Fibroblast of lung (primary cell): ENCODE measurements at regions not wholly inside any gene's neighbourhood (a gene's known extent, or its start where the extent isn't known, plus 50 kb on each side); places are given as distances from the start of the nearest gene placed in this dataset.

Experiments
- DNase-seq, 2 donors: peaks; one replicate each; pipeline versions ENCODE4 v3.0.0 to v3.0.0-alpha.2; 2010; ENCODE audit warnings: low read depth in 2 of 2
- H2AFZ ChIP-seq: 2 replicates; pipeline ENCODE4 v1.5.1; 2012; ENCODE audit warnings: low read length, control low read depth, inconsistent platforms
- H3K27ac ChIP-seq: 2 replicates; pipeline ENCODE4 v1.5.1; 2011; ENCODE audit warnings: low read length, control low read depth; ENCODE audit not compliant: insufficient read depth
- H3K27me3 ChIP-seq: 2 replicates; pipeline ENCODE4 v1.5.1; 2011; ENCODE audit warnings: mild to moderate bottlenecking, low read length; ENCODE audit not compliant: control insufficient read depth, insufficient read depth
- H3K36me3 ChIP-seq: 2 replicates; pipeline ENCODE4 v1.5.1; 2011; ENCODE audit warnings: low read length; ENCODE audit not compliant: control insufficient read depth, insufficient read depth
- H3K4me1 ChIP-seq: 2 replicates; pipeline ENCODE4 v1.5.1; 2011; ENCODE audit warnings: low read length; ENCODE audit not compliant: control insufficient read depth, insufficient read depth; ENCODE audit errors: extremely low read depth
- H3K4me2 ChIP-seq: 2 replicates; pipeline ENCODE4 v1.5.1; 2011; ENCODE audit warnings: low read length, control low read depth; ENCODE audit not compliant: insufficient read depth; ENCODE audit errors: extremely low read depth
- H3K4me3 ChIP-seq, 4 experiments: fragments of 200-600 bp in 1 of 4; sonication (generic) in 1 of 4; replicated peaks in 1 of 4; 2 replicates each; pipeline ENCODE4 v1.5.1; 2011 to 2016; ENCODE audit warnings: low read length in 4 of 4, low read depth in 3 of 4, mild to moderate bottlenecking in 3 of 4, control low read depth in 2 of 4, inconsistent platforms in 1 of 4, mixed read lengths in 1 of 4; ENCODE audit not compliant: insufficient read depth in 1 of 4; ENCODE audit errors: control extremely low read depth in 1 of 4
- H3K79me2 ChIP-seq: 2 replicates; pipeline ENCODE4 v1.5.1; 2012; ENCODE audit warnings: mild to moderate bottlenecking, low read length, inconsistent platforms; ENCODE audit not compliant: control insufficient read depth, insufficient read depth
- H3K9ac ChIP-seq: 2 replicates; pipeline ENCODE4 v1.5.1; 2011; ENCODE audit warnings: mild to moderate bottlenecking, low read length, control low read depth; ENCODE audit not compliant: insufficient read depth
- H3K9me3 ChIP-seq: 2 replicates; pipeline ENCODE4 v1.5.1; 2012; ENCODE audit warnings: low read depth, low read length; ENCODE audit not compliant: control insufficient read depth, insufficient read depth
- H4K20me1 ChIP-seq: 2 replicates; pipeline ENCODE4 v1.5.1; 2011; ENCODE audit warnings: low read length; ENCODE audit not compliant: control insufficient read depth, insufficient read depth; ENCODE audit errors: extremely low read depth
- EZH2 ChIP-seq: IDR thresholded peaks from 2 replicates; pipeline ENCODE4 v1.5.1; 2012; ENCODE audit warnings: low read length, control low read depth, mild to moderate bottlenecking; ENCODE audit errors: missing control alignments
- TF ChIP-seq, protein P1 (sequence below), 2 donors: IDR thresholded peaks in 1 of 2; conservative IDR thresholded peaks in 1 of 2; 1 replicate in 1 of 2; 2 replicates in 1 of 2; pipeline ENCODE4 v1.5.1; 2011 to 2012; ENCODE audit warnings: low read length in 2 of 2, control low read depth in 1 of 2, inconsistent platforms in 1 of 2, low read depth in 1 of 2, mild to moderate bottlenecking in 1 of 2

- Histone ChIP-seq H3K4me1 (no peaks in the 10 kb centered on the region), H3K36me3 (no peaks in the 10 kb centered on the region), H3K4me2 (no peak overlapping the region), H3K9me3 (no peaks in the 10 kb centered on the region), H3K4me3 (no peak overlapping the region), H2AFZ (no peak overlapping the region), H3K27me3 (no peaks in the 10 kb centered on the region), H3K27ac (no peak overlapping the region), H3K79me2 (no peaks in the 10 kb centered on the region), H3K9ac (no peak overlapping the region), H4K20me1 (no peaks in the 10 kb centered on the region)
- TF ChIP-seq EZH2: no peak
- TF ChIP-seq, protein P1, sequence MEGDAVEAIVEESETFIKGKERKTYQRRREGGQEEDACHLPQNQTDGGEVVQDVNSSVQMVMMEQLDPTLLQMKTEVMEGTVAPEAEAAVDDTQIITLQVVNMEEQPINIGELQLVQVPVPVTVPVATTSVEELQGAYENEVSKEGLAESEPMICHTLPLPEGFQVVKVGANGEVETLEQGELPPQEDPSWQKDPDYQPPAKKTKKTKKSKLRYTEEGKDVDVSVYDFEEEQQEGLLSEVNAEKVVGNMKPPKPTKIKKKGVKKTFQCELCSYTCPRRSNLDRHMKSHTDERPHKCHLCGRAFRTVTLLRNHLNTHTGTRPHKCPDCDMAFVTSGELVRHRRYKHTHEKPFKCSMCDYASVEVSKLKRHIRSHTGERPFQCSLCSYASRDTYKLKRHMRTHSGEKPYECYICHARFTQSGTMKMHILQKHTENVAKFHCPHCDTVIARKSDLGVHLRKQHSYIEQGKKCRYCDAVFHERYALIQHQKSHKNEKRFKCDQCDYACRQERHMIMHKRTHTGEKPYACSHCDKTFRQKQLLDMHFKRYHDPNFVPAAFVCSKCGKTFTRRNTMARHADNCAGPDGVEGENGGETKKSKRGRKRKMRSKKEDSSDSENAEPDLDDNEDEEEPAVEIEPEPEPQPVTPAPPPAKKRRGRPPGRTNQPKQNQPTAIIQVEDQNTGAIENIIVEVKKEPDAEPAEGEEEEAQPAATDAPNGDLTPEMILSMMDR (conservative IDR thresholded peaks at IDR 0.05 in 1 of 2, IDR thresholded peaks at IDR 0.05 in 1 of 2; ENCODE audit: low read depth in 1 of 2, low read length in 2 of 2): no peak
- DNase-seq: no peak
These were observed 740.7 kb downstream of the DHX35 start for GRCh38 chr20:39702701-39703349.

- H3K4me3 ChIP-seq: no peak overlapping the region
- no peaks in the 10 kb centered on the region for H3K79me2 ChIP-seq
- no peak overlapping the region for H3K27ac ChIP-seq
- TF ChIP-seq EZH2: no peak
- TF ChIP-seq, protein P1 (conservative IDR thresholded peaks at IDR 0.05 in 1 of 2, IDR thresholded peaks at IDR 0.05 in 1 of 2; ENCODE audit: low read depth in 1 of 2, low read length in 2 of 2): no peak
- no peaks in the 10 kb centered on the region for H3K27me3 ChIP-seq
- H3K4me1 ChIP-seq: no peaks in the 10 kb centered on the region
- H3K36me3 ChIP-seq: no peaks in the 10 kb centered on the region
- DNase-seq: no peak
- no peak overlapping the region for H3K4me2 ChIP-seq
- no peak overlapping the region for H3K9ac ChIP-seq
- H2AFZ ChIP-seq: no peak overlapping the region
- no peaks in the 10 kb centered on the region for H4K20me1 ChIP-seq
- H3K9me3 ChIP-seq: no peaks in the 10 kb centered on the region
These were observed 738.4 kb downstream of the DHX35 start for GRCh38 chr20:39700528-39700927.

- no peaks in the 10 kb centered on the region for H3K27me3 ChIP-seq
- H3K4me2 ChIP-seq: no peak overlapping the region
- no peak overlapping the region for H3K4me3 ChIP-seq
- no peak overlapping the region for H3K9ac ChIP-seq
- DNase-seq: no peak
- TF ChIP-seq, protein P1 (conservative IDR thresholded peaks at IDR 0.05 in 1 of 2, IDR thresholded peaks at IDR 0.05 in 1 of 2; ENCODE audit: low read depth in 1 of 2, low read length in 2 of 2): no peak
- no peak for TF ChIP-seq EZH2
- H3K79me2 ChIP-seq: no peaks in the 10 kb centered on the region
- H3K4me1 ChIP-seq: no peaks in the 10 kb centered on the region
- H3K36me3 ChIP-seq: no peaks in the 10 kb centered on the region
- H3K9me3 ChIP-seq: no peaks in the 10 kb centered on the region
- no peaks in the 10 kb centered on the region for H4K20me1 ChIP-seq
- H3K27ac ChIP-seq: no peak overlapping the region
- no peak overlapping the region for H2AFZ ChIP-seq
These were observed 737.1 kb downstream of the DHX35 start for GRCh38 chr20:39699166-39699725.
